Renal pelvis (tissue), 1 donor: ENCODE measurements at regions not wholly inside any gene's neighbourhood (a gene's known extent, or its start where the extent isn't known, plus 50 kb on each side); places are given as distances from the start of the nearest gene placed in this dataset.
"Not testable (repeated sequence)": the region's sequence is repeated elsewhere in the genome, so short reads cannot be mapped to it uniquely, and the experiment has no call there.

Experiments used
- DNase-seq: peaks from one replicate; pipeline ENCODE4 v3.0.0-alpha.2; 2013

- no peak for DNase-seq
These were observed 55.3 kb upstream of the SLCO6A1 start for GRCh38 chr5:102554082-102554481.

DNA sequence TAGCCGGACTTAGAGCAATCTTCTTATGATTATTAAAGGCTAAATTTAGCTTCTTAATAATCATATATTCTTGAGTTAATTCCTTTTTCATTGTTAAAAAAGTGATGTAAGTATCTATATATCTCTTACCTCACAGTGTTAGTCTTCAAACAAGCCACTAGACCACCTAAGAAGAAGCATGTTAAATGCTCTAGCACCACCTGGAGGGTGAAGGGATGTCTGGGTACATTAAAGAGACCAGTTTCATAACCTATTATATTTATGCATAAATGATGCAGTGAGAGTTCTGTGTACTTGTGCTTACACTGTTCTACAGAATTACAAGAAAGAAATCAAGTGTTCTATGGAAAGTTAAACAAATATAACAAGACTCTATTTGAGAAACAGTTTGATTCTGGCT lies 55.9 kb upstream of the SLCO6A1 start:
- DNase-seq, result no peak

GRCh38 chr5:102561894-102562760 lies 63.3 kb upstream of the SLCO6A1 start:
- DNase-seq, result no peak

- DNase-seq, result no peak
These were observed 71.9 kb upstream of the SLCO6A1 start for GRCh38 chr5:102570747-102571146.

DNA sequence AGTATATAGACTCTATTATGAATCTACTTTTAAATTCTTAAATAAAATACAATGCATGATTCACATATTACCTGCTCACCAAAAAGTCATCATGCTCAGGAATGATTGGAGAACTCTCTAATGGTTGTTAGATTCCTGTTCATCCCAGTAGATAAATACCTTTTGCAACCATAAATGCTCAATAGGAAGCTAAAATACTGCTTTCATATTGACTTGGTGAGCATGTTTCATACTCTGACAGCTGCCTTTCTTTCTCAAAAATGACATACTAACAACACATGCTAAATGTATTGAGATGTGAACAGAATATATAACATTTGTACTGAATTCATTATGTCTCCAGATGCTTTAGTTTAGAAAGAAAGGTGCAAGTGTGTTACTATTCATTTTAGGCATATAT lies 79.6 kb upstream of the SLCO6A1 start:
- no peak for DNase-seq

- no peak for DNase-seq
These were observed 80.6 kb upstream of the SLCO6A1 start for GRCh38 chr5:102579379-102579778.

DNA sequence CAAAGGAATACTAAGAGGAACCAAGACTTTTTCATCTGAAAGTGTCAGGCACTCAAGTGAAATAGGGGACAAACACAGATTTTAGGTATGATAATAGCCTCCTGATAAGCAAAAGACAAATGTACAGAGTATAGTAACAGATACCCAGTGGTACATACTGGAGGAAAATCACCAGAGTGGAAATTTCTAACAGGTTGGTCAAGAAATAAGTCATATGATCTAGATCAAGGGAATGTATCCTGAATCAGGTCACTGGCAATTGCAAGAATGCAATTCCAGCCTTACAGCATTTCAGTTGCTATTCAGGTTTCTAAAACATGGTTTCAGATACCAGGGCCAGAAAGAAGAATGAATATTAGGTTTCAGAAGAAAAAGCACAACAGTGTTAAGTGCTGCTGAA lies 82.2 kb upstream of the SLCO6A1 start:
- no peak for DNase-seq

- no peak for DNase-seq
These were observed 83.9 kb upstream of the SLCO6A1 start for GRCh38 chr5:102582696-102583095.

GRCh38 chr5:102583276-102584124 lies 84.7 kb upstream of the SLCO6A1 start:
- peak; percentile 12 for DNase-seq

DNA sequence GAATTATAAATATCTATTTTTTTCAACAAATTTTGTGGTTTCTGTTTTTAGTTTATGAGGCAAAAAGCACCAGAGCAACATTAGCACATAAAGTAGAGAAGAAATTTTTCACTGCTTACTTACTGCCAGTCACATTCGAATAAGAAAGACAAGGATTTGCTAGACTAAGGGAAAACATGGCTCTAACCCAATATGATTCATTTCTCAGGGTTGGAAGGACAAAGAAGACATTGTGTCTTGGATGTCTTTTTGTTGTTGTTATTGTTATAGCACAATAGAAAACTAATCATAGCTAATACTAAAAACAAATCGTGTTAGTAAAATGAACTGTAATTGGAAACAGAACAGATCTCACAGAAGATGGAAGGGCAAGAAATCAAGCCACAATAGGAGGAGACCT lies 90.9 kb upstream of the SLCO6A1 start:
- no peak for DNase-seq

DNA sequence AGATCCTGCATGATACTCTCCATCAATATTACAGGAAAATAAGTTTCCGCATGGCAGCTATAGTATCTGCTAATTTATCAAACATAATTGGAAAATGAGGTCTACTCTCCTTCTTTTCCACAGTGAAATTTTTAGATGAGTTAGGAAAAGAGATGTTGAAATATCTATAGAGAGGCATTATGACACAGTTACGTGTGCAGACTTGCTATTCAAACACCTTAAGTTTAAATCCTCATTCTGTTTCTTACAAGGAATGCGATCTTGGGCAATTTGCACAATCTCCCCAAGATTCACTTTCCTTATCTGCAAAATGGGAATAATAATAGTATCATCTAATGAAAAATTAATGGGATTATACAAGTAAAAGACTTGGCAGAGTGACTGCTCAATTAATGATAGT lies 91.7 kb upstream of the SLCO6A1 start:
- no peak for DNase-seq

- DNase-seq, result no peak
These were observed 92.8 kb upstream of the SLCO6A1 start for GRCh38 chr5:102591650-102592049.

- not testable (repeated sequence) for DNase-seq
These were observed 93.8 kb upstream of the SLCO6A1 start for GRCh38 chr5:102592586-102592985.

GRCh38 chr5:102594192-102594591 lies 95.4 kb upstream of the SLCO6A1 start:
- DNase-seq, result no peak

- DNase-seq, result no peak
These were observed 96.5 kb upstream of the SLCO6A1 start for GRCh38 chr5:102595332-102595731.

GRCh38 chr5:102596113-102596512 lies 97.3 kb upstream of the SLCO6A1 start:
- no peak for DNase-seq

DNA sequence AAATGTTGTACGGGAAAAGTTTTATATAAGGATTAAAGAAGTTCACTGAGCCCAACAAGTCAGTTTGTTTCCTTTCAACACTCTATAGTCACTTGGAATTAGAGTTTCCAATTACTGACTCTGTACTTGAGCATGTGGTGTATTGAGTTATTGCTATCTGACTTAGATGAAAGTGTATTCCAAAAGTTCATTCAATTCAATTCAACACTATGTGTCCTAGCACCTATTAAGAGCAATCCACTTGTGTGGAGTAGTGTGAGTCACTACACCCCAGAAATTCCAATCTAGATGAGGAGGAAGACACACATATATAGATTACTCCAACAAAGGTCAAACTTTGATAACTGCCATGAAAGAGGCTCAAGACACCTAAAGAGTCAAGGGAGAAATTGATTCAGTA lies 98.2 kb upstream of the SLCO6A1 start:
- DNase-seq, result no peak

GRCh38 chr5:102599289-102599688 lies 100.5 kb upstream of the SLCO6A1 start:
- DNase-seq, result no peak

DNA sequence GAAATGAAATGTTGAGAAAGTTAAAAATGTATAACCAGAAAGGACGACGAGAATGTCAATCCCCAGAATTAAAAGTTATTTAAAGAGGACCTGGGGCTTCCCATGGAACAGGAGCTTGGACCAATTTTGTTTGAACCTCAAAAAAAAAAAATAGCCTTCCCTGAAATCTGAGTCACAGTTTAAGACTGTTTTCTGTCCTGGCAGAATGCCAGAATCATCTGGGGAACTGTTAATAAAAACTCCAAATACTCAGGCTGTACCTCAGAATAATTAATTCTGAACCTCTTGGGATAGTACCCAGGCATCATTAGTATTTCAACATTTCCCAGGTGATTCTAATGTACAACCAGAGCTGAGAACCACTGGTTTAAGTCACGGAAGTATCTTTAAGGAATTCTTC lies 102.2 kb upstream of the SLCO6A1 start:
- DNase-seq, result no peak

DNA sequence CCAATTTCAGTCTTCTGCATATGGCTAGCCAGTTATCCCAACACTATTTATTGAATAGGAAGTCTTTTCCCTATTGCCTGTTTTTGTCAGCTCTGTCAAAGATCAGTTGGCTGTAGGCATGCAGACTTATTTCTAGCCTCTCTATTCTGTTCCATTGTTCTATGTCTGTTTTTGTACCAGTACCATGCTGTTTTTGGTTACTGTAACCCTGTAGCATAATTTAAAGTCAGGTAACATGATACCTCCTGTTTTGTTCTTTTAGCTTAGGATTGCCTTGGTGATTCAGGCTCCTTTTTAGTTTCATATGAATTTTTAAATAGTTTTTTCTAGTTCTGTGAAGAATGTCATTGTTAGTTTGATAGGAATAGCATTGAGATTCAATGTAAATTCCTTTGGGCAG lies 104.9 kb upstream of the SLCO6A1 start:
- no peak for DNase-seq

DNA sequence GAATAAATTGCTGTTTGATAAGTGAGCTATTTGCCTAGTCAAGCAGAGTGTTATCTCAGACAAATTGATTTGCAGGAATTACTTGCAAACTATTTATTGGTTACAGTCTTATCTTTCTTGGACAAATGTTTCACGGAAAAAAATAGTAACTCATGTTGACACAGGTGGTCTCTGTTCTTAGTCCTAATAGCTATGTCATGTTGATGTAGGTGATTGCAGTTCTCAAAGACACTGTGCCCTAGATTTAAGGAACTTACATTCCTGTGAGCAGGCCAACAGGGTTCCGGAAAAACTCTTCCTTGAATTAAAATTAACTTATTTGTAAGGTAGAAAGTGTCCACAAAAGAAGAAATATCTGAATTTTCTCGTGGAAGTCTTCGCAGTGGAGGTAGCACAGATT lies 109.6 kb upstream of the SLCO6A1 start:
- DNase-seq, result no peak

GRCh38 chr5:102611312-102611711 lies 112.5 kb upstream of the SLCO6A1 start:
- DNase-seq, result no peak

DNA sequence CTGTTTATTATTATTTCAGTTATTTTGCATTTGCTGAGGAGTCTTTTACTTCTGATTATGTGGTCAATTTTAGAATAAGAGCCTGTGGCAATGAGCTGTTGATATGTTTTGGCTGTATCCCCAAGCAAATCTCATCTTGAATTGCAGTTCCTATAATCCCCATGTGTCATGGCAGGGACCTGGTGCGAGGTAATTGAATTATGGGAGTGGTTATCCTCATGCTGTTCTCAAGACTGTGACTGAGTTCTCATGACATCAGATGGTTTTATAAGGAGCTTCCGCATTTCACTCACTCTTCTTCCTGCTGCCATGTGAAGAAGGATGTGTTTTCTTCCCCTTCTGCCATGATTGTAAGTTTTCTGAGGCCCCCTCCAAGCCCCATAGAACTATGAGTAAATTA lies 114.9 kb upstream of the SLCO6A1 start:
- DNase-seq, result no peak
